Naive thymus-derived CD8-positive, alpha-beta T cell (primary cell): ENCODE measurements at regions not wholly inside any gene's neighbourhood (a gene's known extent, or its start where the extent isn't known, plus 50 kb on each side); places are given as distances from the start of the nearest gene placed in this dataset.

ENCODE experiments used
- ATAC-seq, 2 donors: fragments of 150-1000 bp; cut with Tn5 transposase in 1 of 2; sonication (Bioruptor Pico), chemical (Tn5 transposase) in 1 of 2; 1 replicate in 1 of 2; 2 replicates in 1 of 2; pipeline ENCODE4 v1.10.0; 2021; ENCODE audit warnings: mild to moderate bottlenecking in 2 of 2, moderate library complexity in 2 of 2
- POLR2A ChIA-PET: fragments of 350-600 bp; sonication (Branson Sonifier 250); formaldehyde crosslinking; loops from one replicate; lab custom pipeline; 2021; ENCODE audit warnings: antibody characterized with exemption; lab: Charles Lee
- DNase-seq, 10 donors: peaks; one replicate each; pipeline versions ENCODE4 v3.0.0 to v3.0.0-alpha.2; 2020 to 2022
- H3K27ac Mint-ChIP-seq, 10 donors: one replicate each; pipeline ENCODE4 v1.8.0; 2020 to 2022; ENCODE audit warnings: mild to moderate bottlenecking in 10 of 10, mixed read lengths in 10 of 10, moderate library complexity in 4 of 10, inconsistent platforms in 1 of 10
- H3K27me3 Mint-ChIP-seq, 5 donors: one replicate each; pipeline ENCODE4 v1.8.0; 2021 to 2022; ENCODE audit warnings: mixed read lengths in 5 of 5
- H3K36me3 Mint-ChIP-seq, 3 donors: one replicate each; pipeline ENCODE4 v1.8.0; 2020 to 2022; ENCODE audit warnings: mixed read lengths in 3 of 3, mild to moderate bottlenecking in 2 of 3, inconsistent platforms in 1 of 3
- H3K4me1 Mint-ChIP-seq, 4 donors: one replicate each; pipeline ENCODE4 v1.8.0; 2021 to 2022; ENCODE audit warnings: mixed read lengths in 4 of 4
- H3K4me3 Mint-ChIP-seq, 10 donors: one replicate each; pipeline ENCODE4 v1.8.0; 2020 to 2022; ENCODE audit warnings: mild to moderate bottlenecking in 10 of 10, mixed read lengths in 10 of 10, moderate library complexity in 6 of 10, inconsistent platforms in 1 of 10
- H3K9me3 Mint-ChIP-seq, 9 donors: one replicate each; pipeline ENCODE4 v1.8.0; 2020 to 2022; ENCODE audit warnings: mixed read lengths in 9 of 9, mild to moderate bottlenecking in 3 of 9, inconsistent platforms in 1 of 9, moderate library complexity in 1 of 9

GRCh38 chr1:219820551-219820950, 107.8 kb downstream of the SLC30A10 start:
- POLR2A ChIA-PET = no interaction called here
- DNase-seq (no peak), ATAC-seq (no peak)
- H3K9me3 Mint-ChIP-seq = peaks cover 0 to 3% (median 0%) of the 10 kb centered on the region in 9 donors
- peaks cover 2 to 18% (median 5%) of the 10 kb centered on the region in 5 donors for H3K27me3 Mint-ChIP-seq
- no peak overlapping the region for H3K4me3 Mint-ChIP-seq
- H3K27ac Mint-ChIP-seq = no peak overlapping the region
- H3K36me3 Mint-ChIP-seq = no peaks in the 10 kb centered on the region
- H3K4me1 Mint-ChIP-seq = no peaks in the 10 kb centered on the region

DNA sequence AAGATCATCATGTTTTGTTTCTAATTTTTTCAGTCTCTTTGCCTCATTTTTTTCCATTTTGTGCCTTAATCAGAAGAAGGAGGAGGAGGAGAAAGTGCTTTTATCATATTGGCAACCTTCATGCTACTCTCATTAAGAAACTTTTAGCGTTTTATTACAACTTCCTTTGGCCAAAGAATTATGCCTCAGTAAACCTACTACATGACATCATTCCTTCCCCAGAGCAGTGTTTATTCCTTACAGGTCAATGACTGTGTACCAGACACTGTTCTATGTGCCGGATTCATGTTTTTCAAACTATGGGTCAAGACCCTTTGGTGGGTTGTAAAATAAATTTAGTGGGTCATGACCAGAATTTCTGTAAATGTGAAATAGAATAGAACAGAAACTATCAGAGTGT, 110.4 kb downstream of the SLC30A10 start:
- Mint-ChIP-seq H3K36me3 (no peaks in the 10 kb centered on the region), H3K27ac (no peak overlapping the region), H3K27me3 (peaks cover 8 to 27% (median 18%) of the 10 kb centered on the region in 5 donors), H3K4me3 (no peak overlapping the region), H3K9me3 (peaks cover 0 to 3% (median 0%) of the 10 kb centered on the region in 9 donors), H3K4me1 (no peaks in the 10 kb centered on the region)
- ATAC-seq = no peak
- POLR2A ChIA-PET = no interaction called here
- no peak for DNase-seq

GRCh38 chr1:219813294-219813693, 115.1 kb downstream of the SLC30A10 start:
- no peak for ATAC-seq
- Mint-ChIP-seq H3K27ac (no peak overlapping the region), H3K36me3 (no peaks in the 10 kb centered on the region), H3K27me3 (peaks cover 9 to 30% (median 20%) of the 10 kb centered on the region in 5 donors), H3K4me3 (no peak overlapping the region), H3K9me3 (peaks cover 0 to 2% (median 0%) of the 10 kb centered on the region in 9 donors), H3K4me1 (no peaks in the 10 kb centered on the region)
- DNase-seq = no peak
- POLR2A ChIA-PET = no interaction called here

- peaks cover 9 to 30% (median 22%) of the 10 kb centered on the region in 5 donors for H3K27me3 Mint-ChIP-seq
- POLR2A ChIA-PET = no interaction called here
- DNase-seq = no peak
Observed at GRCh38 chr1:219812491-219813203, 115.7 kb downstream of the SLC30A10 start.

GRCh38 chr1:219812086-219812485, 116.3 kb downstream of the SLC30A10 start:
- DNase-seq (no peak), ATAC-seq (no peak)
- H3K9me3 Mint-ChIP-seq = peaks cover 0 to 5% (median 0%) of the 10 kb centered on the region in 9 donors
- POLR2A ChIA-PET = no interaction called here
- H3K27ac Mint-ChIP-seq = no peak overlapping the region
- no peaks in the 10 kb centered on the region for H3K36me3 Mint-ChIP-seq
- H3K27me3 Mint-ChIP-seq = peaks cover 9 to 27% (median 22%) of the 10 kb centered on the region in 5 donors
- no peak overlapping the region for H3K4me3 Mint-ChIP-seq
- H3K4me1 Mint-ChIP-seq = no peaks in the 10 kb centered on the region

More at GRCh38 chr1:219812491-219813203, 115.7 kb downstream of the SLC30A10 start:
- Mint-ChIP-seq H3K27ac (no peak overlapping the region), H3K9me3 (peaks cover 0 to 5% (median 0%) of the 10 kb centered on the region in 9 donors), H3K4me3 (no peak overlapping the region), H3K36me3 (no peaks in the 10 kb centered on the region), H3K4me1 (no peaks in the 10 kb centered on the region)
- ATAC-seq = no peak

DNA sequence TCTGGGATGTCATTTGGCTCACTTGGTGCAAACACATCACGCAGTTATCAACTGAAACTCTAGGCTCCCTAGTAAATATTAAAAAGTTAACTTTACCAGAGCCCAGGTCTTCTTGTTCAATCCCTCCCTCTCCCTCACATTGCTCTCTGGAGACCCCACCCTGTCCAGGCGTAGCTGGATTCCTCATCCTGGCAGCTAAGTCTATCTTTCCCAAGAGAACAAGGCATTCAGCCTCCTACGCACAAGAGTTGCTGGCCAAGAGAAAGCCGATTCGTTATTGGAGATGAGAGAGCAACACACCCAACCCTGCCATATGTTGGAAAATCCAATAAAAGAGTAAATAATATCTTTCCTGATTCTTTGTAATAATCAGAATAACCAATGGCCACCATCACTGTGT, 117.9 kb downstream of the SLC30A10 start:
- DNase-seq = no peak
- no peak overlapping the region for H3K4me3 Mint-ChIP-seq
- H3K36me3 Mint-ChIP-seq = no peaks in the 10 kb centered on the region
- H3K9me3 Mint-ChIP-seq = peaks cover 0 to 5% (median 0%) of the 10 kb centered on the region in 9 donors
- peaks cover 9 to 24% (median 14%) of the 10 kb centered on the region in 5 donors for H3K27me3 Mint-ChIP-seq
- H3K27ac Mint-ChIP-seq = no peak overlapping the region
- no peaks in the 10 kb centered on the region for H3K4me1 Mint-ChIP-seq
- POLR2A ChIA-PET = no interaction called here
- ATAC-seq = no peak

DNA sequence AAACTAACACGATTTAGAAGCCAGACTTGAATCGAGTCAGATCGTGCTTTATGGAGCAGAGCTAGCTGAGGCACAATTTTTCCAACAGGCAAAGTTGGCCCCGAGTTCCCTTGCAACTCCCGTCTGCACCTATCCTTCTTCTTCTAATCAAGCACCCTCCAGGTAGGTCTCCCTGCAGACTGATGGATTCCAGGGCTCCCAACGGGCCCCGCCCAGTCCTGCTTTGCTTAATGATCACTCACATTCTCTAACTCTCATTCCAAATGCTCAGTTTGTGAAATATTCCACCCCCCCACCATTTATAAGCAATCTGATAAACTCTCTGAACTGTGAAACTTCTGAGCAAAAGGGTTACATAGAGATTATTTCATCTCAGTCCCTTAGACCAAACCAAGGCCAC, 119.6 kb downstream of the SLC30A10 start:
- no peaks in the 10 kb centered on the region for H3K36me3 Mint-ChIP-seq
- H3K27ac Mint-ChIP-seq = no peak overlapping the region
- H3K4me3 Mint-ChIP-seq = no peak overlapping the region
- peaks cover 0 to 14% (median 9%) of the 10 kb centered on the region in 5 donors for H3K27me3 Mint-ChIP-seq
- no peak for ATAC-seq
- POLR2A ChIA-PET = no interaction called here
- DNase-seq = no peak
- peaks cover 0 to 5% (median 0%) of the 10 kb centered on the region in 9 donors for H3K9me3 Mint-ChIP-seq
- no peaks in the 10 kb centered on the region for H3K4me1 Mint-ChIP-seq

GRCh38 chr1:219806642-219807041, 121.7 kb downstream of the SLC30A10 start:
- POLR2A ChIA-PET = no interaction called here
- no peaks in the 10 kb centered on the region for H3K36me3 Mint-ChIP-seq
- H3K27me3 Mint-ChIP-seq = peaks cover 0 to 12% (median 9%) of the 10 kb centered on the region in 5 donors
- H3K27ac Mint-ChIP-seq = no peak overlapping the region
- H3K4me3 Mint-ChIP-seq = no peak overlapping the region
- no peak for ATAC-seq
- DNase-seq = no peak
- H3K9me3 Mint-ChIP-seq = peaks cover 0 to 5% (median 4%) of the 10 kb centered on the region in 9 donors
- H3K4me1 Mint-ChIP-seq = no peaks in the 10 kb centered on the region

DNA sequence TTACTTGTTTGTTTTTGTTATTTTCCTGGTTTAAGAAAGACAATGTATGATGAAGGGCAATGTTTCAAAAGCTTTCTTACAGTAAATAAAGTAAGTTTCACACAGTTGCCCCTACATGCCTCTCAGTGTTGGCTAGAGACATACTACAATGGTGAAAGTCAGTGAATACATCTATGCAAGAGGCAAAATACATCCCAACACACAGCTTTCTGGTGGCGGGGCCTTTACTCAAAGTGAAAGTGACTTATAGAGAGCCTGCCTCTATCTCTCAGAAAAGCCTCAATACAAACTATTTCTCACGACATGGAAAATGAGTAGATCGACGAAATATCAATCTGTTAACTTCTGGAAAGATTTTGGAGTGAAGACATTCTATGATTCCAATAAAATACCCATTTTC, 122.3 kb downstream of the SLC30A10 start:
- Mint-ChIP-seq H3K27ac (no peak overlapping the region), H3K4me1 (no peaks in the 10 kb centered on the region), H3K4me3 (no peak overlapping the region), H3K27me3 (peaks cover 0 to 12% (median 9%) of the 10 kb centered on the region in 5 donors), H3K9me3 (peaks cover 0 to 5% (median 4%) of the 10 kb centered on the region in 9 donors), H3K36me3 (no peaks in the 10 kb centered on the region)
- ATAC-seq (no peak), DNase-seq (no peak)
- POLR2A ChIA-PET = no interaction called here

DNA sequence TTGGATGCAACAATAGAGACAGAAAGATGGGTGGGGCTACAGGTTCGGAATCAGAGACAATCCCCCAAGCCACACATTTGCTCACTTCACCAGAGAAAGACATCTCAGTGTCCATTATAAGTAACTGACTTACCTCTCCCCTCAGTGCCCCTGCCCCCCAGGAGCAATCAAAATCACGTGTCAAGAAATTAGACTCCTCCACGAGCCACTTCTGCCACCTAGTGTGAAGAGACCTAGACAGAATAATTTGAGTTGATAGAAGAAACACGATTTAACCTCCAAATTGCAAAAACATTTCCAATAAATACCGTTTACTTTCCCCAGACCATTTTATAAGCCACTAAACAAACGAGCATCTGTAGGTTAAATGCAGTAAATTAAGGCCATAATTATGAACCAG, 123.2 kb downstream of the SLC30A10 start:
- H3K36me3 Mint-ChIP-seq = no peaks in the 10 kb centered on the region
- H3K27me3 Mint-ChIP-seq = peaks cover 0 to 12% (median 7%) of the 10 kb centered on the region in 5 donors
- no peak for DNase-seq
- ATAC-seq = no peak
- H3K9me3 Mint-ChIP-seq = peaks cover 0 to 6% (median 5%) of the 10 kb centered on the region in 9 donors
- H3K4me1 Mint-ChIP-seq = no peaks in the 10 kb centered on the region
- H3K4me3 Mint-ChIP-seq = no peak overlapping the region
- POLR2A ChIA-PET = no interaction called here
- H3K27ac Mint-ChIP-seq = no peak overlapping the region

GRCh38 chr1:219801156-219801820, 127.1 kb downstream of the SLC30A10 start:
- POLR2A ChIA-PET = no interaction called here
- ATAC-seq (no peak), DNase-seq (no peak)
- H3K27me3 Mint-ChIP-seq = peaks cover 0 to 4% (median 1%) of the 10 kb centered on the region in 5 donors
- H3K4me3 Mint-ChIP-seq = no peak overlapping the region
- no peak overlapping the region for H3K27ac Mint-ChIP-seq
- no peaks in the 10 kb centered on the region for H3K36me3 Mint-ChIP-seq
- H3K9me3 Mint-ChIP-seq = peaks cover 0 to 11% (median 2%) of the 10 kb centered on the region in 9 donors
- no peaks in the 10 kb centered on the region for H3K4me1 Mint-ChIP-seq

DNA sequence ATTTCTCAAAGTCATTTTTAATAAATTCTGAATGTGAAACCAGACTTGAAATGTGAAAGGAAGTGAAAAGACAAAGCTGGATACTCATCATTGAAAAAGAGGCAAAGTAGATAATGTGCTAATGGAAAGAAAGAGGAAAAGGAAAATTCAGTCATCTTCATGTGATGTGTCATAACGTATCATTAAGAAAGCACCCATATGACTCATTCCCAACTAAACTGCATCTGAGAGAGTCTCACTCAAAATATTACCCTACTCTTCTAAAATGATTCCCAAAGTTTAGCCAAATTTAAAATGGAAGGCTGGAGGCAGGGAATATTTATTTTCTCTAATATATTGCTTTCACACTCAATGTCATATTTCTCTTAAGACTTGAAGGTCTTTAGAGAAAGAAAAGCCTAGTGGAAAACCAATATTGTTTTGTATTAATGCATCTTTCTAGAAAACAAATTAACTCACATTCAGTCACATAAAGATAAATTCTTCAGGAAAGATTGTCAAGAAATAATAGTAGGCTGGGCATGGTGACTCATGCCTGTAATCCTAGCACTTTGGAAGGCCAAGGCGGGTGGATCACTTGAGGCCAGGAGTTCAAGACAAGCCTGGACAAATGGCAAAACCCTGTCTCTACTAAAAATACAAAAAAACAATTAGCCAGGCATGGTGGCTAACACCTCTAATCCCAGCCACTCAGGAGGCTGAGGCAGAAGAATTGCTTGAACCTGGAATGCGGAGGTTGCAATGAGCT, 129.9 kb downstream of the SLC30A10 start:
- H3K4me3 Mint-ChIP-seq = no peak overlapping the region
- peaks cover 2 to 22% (median 14%) of the 10 kb centered on the region in 5 donors for H3K27me3 Mint-ChIP-seq
- peaks cover 0 to 11% (median 2%) of the 10 kb centered on the region in 9 donors for H3K9me3 Mint-ChIP-seq
- POLR2A ChIA-PET = no interaction called here
- no peaks in the 10 kb centered on the region for H3K36me3 Mint-ChIP-seq
- DNase-seq = no peak
- H3K4me1 Mint-ChIP-seq = no peaks in the 10 kb centered on the region
- H3K27ac Mint-ChIP-seq = no peak overlapping the region
- no peak for ATAC-seq

- POLR2A ChIA-PET = no interaction called here
- DNase-seq = no peak
- no peak overlapping the region for H3K27ac Mint-ChIP-seq
Observed at GRCh38 chr1:219797683-219798082, 130.7 kb downstream of the SLC30A10 start.

More at GRCh38 chr1:219797683-219798082, 130.7 kb downstream of the SLC30A10 start:
- Mint-ChIP-seq H3K9me3 (peaks cover 0 to 11% (median 2%) of the 10 kb centered on the region in 9 donors), H3K27me3 (peaks cover 2 to 25% (median 14%) of the 10 kb centered on the region in 5 donors), H3K4me3 (no peak overlapping the region), H3K4me1 (no peaks in the 10 kb centered on the region), H3K36me3 (no peaks in the 10 kb centered on the region)
- ATAC-seq = no peak
